Astrocyte of the spinal cord (primary cell): ENCODE measurements at regions not wholly inside any gene's neighbourhood (a gene's known extent, or its start where the extent isn't known, plus 50 kb on each side); places are given as distances from the start of the nearest gene placed in this dataset.

Experiments used
- DNase-seq: peaks from one replicate; pipeline ENCODE4 v3.0.0; 2011; ENCODE audit warnings: low read depth, low spot score
- H3K4me3 ChIP-seq: 2 replicates; pipeline ENCODE4 v1.5.1; 2011; ENCODE audit warnings: low read depth, mild to moderate bottlenecking, low read length, moderate library complexity
- in situ Hi-C: cut with HindIII; loops from 2 replicates; pipeline ENCODE4 v1.10.0; 2017; ENCODE audit warnings: low sequenced_read_pairs
- TF ChIP-seq, protein P1 (sequence below): IDR thresholded peaks from 2 replicates; pipeline ENCODE4 v1.5.1; 2012; ENCODE audit warnings: low read depth, mild to moderate bottlenecking, low read length, inconsistent platforms

DNA sequence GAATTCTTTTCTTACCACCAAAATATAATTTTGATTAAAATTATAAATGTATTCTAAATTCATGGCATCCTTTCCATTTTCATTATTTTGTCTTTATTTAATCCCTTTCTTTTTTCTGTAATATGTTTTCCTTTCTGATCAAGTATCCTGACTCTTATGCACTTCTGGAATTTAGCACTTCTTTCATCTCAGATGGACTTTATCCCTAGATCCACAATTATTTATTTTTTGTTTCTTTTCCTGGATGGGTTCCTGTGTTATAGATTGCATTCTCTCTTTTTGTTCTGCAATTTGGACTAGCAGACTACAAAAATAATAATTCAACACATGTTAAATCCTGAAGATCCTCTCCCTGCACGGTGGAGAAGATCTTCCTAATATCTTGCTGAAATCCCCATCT lies 76.9 kb upstream of the CDIN1 start:
- H3K4me3 ChIP-seq, result no peak overlapping the region
- in situ Hi-C loops, result no loop called here
- DNase-seq, result no peak
- TF ChIP-seq, protein P1, sequence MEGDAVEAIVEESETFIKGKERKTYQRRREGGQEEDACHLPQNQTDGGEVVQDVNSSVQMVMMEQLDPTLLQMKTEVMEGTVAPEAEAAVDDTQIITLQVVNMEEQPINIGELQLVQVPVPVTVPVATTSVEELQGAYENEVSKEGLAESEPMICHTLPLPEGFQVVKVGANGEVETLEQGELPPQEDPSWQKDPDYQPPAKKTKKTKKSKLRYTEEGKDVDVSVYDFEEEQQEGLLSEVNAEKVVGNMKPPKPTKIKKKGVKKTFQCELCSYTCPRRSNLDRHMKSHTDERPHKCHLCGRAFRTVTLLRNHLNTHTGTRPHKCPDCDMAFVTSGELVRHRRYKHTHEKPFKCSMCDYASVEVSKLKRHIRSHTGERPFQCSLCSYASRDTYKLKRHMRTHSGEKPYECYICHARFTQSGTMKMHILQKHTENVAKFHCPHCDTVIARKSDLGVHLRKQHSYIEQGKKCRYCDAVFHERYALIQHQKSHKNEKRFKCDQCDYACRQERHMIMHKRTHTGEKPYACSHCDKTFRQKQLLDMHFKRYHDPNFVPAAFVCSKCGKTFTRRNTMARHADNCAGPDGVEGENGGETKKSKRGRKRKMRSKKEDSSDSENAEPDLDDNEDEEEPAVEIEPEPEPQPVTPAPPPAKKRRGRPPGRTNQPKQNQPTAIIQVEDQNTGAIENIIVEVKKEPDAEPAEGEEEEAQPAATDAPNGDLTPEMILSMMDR, result no peak

DNA sequence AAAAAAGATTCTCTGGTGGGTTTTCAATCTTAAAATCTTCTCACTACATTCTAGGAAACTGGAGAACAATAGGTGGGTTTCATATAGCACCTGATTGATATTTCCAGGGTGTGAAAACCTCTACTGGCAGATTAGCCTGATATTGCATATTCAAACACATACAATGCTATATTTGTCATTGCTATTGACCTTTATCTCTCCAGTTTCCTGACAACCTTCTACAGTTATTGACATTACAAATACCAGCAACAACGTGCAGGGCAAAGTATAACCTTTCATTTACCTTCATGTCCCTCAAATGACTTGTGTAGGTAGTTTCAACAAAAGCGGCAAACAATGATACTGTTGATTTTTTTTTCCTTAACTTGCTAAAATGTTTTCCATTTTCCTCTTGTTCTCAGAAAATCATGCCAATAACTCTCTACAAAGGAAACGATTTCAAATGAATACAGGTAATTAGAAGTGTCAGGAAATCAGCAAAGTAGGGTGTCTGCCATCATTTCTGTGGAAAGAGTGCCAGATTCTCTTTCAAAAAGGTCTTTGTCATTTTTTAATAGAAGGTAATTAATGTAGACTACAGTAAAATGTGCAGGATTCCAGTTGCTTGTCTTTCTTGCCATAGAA lies 72.6 kb upstream of the CDIN1 start:
- H3K4me3 ChIP-seq, result no peak overlapping the region
- no peak for DNase-seq
- in situ Hi-C loops, result no loop called here
- TF ChIP-seq, protein P1, result no peak

DNA sequence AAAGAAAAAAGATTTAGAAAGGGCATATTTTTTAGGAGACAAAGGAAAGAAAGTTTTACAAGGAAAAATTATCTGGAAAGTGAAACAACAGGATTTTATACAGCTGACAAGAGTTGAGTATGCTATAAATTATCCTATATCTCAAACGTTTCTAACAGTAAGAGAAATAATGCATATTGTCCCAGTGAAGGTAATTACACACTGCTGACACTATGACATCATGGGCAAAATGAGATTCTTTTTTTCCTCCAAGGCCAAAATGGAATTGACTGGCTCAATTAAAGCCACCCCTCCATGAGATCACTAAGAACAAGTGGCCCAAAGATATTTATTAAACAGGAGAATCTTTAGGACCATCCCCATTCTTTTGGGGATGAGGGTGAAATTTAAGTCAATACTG lies 72.0 kb upstream of the CDIN1 start:
- TF ChIP-seq, protein P1, result no peak
- H3K4me3 ChIP-seq, result no peak overlapping the region
- in situ Hi-C loops, result no loop called here
- DNase-seq, result no peak

DNA sequence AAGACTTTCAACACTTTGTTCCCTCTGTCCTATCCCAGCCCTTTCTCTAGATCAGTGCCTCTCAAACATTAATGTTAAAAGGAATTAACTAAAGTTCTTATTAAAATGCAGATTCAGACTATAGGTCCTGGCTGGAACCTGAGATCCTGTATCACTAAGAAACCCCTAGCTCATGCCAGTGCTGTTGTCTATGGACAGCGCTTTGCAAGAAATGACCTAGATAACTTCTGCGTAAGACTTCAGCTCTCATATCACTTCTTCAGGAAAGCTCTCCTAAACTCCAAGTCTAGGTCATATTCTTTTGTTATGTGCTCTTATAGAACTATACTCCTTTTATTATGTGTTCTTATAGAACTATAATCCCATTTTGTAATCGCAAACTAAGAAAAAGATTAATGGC lies 67.8 kb upstream of the CDIN1 start:
- no peak overlapping the region for H3K4me3 ChIP-seq
- TF ChIP-seq, protein P1, result no peak
- in situ Hi-C loops, result no loop called here
- DNase-seq, result no peak

DNA sequence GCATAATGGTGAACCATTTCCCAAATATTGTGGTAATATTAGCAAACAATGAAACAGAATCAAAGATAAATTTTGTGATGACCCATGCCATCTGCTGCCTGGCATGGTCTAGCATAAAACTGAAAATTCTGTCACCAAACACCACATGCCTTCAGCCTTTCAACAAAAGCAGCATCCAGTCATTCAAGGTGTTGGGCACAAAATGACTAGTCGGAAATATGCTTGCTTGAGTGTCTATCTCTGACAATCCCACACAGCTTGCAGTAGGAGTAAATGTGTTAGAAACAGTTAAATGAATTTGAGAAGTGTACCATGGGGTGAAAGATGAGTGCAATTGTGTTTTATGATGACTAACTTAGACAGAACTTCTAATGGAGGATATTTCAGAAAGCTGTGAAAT lies 61.7 kb upstream of the CDIN1 start:
- TF ChIP-seq, protein P1, result no peak
- H3K4me3 ChIP-seq, result no peak overlapping the region
- no peak for DNase-seq
- in situ Hi-C loops, result no loop called here

DNA sequence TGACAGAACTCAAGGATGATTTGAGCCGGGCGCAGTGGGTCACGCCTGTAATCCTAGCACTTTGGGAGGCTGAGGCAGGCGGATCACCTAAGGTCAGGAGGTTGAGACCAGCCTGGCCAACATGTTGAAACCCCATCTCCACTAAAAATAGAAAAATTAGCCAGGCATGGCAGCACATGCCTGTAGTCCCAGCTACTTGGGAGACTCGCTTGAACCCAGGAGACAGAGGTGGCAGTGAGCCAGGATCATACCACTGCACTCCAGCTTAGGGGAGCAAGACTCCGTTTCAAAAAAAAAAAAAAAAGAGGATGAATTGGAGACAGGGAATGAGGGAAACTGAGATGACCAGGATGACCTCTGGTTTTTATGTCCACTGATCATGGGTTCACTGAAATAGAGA lies 60.4 kb upstream of the CDIN1 start:
- no peak for DNase-seq
- H3K4me3 ChIP-seq, result no peak overlapping the region
- TF ChIP-seq, protein P1, result no peak
- in situ Hi-C loops, result no loop called here

DNA sequence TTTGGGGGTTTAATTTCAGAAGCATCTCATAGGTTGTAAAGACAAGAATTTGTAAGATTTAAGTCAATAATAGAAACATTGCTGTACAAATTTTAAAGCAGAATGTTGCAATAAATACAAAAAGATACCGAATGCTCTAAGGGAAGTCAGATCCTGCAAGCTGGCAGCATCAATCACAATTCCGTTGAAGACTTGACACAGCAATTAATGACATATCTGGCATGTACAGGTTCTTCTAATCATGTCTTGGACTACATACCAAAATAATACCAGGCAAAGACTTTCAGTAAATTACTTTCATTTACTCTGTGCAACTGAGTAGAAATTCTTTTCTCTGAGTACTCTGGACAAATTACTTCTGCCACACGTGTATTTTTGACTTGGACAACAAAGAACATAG lies 54.0 kb upstream of the CDIN1 start:
- TF ChIP-seq, protein P1, result no peak
- in situ Hi-C loops, result no loop called here
- no peak for DNase-seq
- H3K4me3 ChIP-seq, result no peak overlapping the region
